ENCODE measurements at regions not wholly inside any gene's neighbourhood (a gene's known extent, or its start where the extent isn't known, plus 50 kb on each side); places are given as distances from the start of the nearest gene placed in this dataset.

GRCh38 chr6:14259594-14260152, 142.1 kb downstream of the CD83 start:
- TF ChIP-seq, protein P1, sequence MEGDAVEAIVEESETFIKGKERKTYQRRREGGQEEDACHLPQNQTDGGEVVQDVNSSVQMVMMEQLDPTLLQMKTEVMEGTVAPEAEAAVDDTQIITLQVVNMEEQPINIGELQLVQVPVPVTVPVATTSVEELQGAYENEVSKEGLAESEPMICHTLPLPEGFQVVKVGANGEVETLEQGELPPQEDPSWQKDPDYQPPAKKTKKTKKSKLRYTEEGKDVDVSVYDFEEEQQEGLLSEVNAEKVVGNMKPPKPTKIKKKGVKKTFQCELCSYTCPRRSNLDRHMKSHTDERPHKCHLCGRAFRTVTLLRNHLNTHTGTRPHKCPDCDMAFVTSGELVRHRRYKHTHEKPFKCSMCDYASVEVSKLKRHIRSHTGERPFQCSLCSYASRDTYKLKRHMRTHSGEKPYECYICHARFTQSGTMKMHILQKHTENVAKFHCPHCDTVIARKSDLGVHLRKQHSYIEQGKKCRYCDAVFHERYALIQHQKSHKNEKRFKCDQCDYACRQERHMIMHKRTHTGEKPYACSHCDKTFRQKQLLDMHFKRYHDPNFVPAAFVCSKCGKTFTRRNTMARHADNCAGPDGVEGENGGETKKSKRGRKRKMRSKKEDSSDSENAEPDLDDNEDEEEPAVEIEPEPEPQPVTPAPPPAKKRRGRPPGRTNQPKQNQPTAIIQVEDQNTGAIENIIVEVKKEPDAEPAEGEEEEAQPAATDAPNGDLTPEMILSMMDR (IDR thresholded peaks at IDR 0.05; ENCODE audit: low read depth, low read length, poor library complexity, severe bottlenecking): no peak
- TF ChIP-seq EZH2phosphoT487 (IDR thresholded peaks at IDR 0.05; ENCODE audit: borderline replicate concordance, low read length): no peak
